Activated CD4-positive, alpha-beta T cell treated with anti-CD3 and anti-CD28 coated beads, Interleukin-2, Interleukin-4, amounts not matched to agents 100 ng/mL and 50 ng/mL, durations not matched to agents 16 hours and 8 hours (primary cell): ENCODE measurements at regions not wholly inside any gene's neighbourhood (a gene's known extent, or its start where the extent isn't known, plus 50 kb on each side); places are given as distances from the start of the nearest gene placed in this dataset.
"Not testable (repeated sequence)": the region's sequence is repeated elsewhere in the genome, so short reads cannot be mapped to it uniquely, and the experiment has no call there.

Source experiments
- DNase-seq: peaks from one replicate; pipeline ENCODE4 v3.0.0-alpha.2; 2020; ENCODE audit warnings: low spot score

DNA sequence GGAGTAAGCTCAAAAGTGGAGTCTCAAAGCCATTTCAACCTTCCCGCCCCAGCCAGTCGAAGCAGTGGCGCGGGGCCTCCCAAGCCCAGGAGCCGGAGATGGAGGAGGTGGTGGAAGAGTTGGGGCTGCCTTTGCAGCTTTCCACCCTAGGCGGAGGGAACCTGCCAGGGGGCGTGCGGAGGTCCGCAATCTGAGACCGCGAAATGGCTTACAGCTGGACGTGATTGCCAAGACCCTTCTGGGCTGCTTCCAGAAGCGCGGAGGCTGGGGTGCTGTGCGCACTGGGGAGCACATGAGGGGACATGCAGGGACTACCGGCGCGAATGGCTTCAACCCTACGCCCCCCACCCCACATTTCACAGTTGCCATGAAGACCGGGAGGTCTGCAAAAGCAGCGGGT is 86.2 kb downstream of the PRR15 start:
- DNase-seq, result no peak

DNA sequence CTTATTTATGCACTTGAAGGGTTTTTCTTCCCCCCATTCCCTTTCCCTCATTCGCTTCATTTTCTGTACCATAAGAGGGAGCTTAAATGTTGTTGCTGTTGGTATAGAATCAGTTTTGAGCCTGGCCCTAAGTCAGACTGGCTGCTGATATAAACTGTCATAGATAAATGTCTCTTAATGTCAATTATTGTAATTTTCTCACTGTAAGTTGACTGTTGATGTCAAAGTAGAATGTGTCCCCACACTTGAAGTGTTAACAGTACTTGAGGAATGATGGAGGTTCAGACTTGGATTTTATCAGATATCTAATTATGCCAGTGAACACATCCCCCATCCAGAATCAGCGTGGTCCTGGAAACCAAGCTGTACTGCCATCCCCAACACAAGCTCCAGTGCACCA is 87.8 kb downstream of the PRR15 start:
- no peak for DNase-seq

DNA sequence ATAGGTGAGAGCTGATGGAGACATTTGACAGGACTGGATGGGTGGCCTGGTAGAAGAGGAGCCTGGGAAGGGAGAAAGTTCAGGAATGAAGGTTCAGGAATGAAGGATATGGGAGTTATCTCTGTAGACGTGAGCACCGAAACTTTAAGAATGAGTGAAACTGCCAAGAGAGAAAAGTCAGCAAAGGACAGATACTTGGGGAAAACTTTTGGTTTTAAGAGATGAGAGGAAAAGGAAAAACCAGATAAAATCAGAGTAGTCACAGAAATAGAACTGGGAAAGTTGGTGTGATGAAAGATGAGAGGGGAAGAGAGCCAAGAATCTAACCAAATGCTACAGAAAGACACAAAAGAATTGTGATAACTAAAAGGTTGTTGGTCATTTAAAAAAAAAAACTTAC is 88.9 kb downstream of the PRR15 start:
- DNase-seq, result no peak

DNA sequence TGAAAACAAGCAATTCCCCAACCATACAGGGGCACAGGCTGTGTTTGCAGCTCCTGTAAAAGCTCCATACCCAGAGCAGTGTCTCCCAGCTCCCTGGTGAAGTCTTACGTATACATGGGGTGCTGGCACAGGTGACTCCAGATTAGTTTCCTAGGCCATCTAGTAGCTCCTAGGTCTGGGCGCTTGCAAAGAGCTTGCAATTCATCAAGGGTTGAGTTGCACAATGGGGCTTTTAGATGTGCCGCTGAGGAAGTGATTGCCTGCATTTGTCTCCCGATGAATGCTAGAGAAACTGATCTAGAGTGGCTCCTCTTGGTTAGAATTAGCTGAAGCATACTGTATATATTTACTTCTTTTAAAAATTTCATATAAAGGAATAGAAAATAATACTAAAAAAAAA is 90.7 kb downstream of the PRR15 start:
- DNase-seq, result not testable (repeated sequence)

DNA sequence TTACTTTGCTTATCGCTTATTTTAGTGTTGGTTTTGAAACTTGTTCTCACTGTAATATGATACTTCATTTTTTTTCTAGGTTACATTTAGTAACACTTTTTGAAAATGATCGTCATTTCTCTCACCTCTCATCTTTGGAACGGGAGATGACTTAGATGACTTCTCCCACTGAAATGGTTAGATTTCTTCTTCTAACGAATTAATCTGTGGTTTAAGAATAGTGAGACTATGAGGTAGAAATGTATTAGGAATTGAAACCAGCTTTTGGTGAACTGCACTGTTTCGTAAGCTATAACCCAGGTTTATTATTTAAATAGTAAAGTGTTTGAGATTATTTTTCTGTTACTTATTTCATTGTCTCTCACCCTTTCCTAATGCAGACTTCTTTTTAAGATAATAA is 93.7 kb downstream of the PRR15 start:
- DNase-seq, result no peak

DNA sequence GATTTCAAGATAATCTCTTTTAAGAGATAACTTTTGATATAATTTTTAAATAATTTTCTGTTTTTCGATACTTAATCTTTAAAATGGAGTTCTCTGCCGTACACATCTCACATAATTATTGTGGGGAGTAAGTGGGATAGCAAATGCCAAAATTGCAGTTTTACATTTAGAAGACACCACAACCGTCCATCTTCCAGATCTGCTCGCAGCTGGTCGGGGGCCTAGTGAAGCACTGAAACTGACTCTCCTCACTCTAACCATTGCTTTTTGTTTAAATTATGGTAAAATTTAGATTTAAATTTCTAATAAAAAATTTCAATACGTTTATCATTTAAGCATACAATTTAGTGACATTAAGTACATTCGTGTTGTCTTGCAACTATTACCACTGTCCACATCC is 94.2 kb downstream of the PRR15 start:
- DNase-seq, result no peak

DNA sequence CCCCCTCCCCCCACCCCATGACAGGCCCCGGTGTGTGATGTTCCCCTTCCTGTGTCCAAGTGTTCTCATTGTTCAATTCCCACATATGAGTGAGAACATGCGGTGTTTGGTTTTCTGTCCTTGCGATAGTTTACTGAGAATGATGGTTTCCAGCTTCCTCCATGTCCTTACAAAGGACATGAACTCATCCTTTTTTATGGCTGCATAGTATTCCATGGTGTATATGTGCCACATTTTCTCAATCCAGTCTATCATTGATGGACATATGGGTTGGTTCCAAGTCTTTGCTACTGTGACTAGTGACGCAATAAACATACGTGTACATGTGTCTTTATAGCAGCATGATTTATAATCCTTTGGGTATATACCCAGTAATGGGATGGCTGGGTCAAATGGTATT is 95.6 kb downstream of the PRR15 start:
- not testable (repeated sequence) for DNase-seq

DNA sequence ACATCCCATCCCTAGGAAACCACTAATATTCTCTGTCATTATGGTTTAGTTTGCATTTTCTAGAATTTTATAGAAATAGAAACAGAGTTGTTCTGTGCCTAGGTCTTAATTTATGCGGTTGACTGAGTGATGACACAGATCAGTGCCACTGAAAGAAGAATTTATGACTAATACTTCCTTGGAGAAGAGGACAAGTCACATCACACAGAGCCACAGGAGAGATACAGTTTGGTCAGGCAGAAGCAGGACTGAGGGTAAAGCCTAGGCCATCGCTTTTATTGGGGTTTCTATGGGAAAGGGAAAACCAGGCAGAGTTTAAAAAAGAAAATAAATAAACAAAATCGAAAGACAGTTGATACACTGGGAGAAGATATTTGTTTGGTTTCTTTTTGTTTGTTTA is 99.3 kb downstream of the PRR15 start:
- not testable (repeated sequence) for DNase-seq

DNA sequence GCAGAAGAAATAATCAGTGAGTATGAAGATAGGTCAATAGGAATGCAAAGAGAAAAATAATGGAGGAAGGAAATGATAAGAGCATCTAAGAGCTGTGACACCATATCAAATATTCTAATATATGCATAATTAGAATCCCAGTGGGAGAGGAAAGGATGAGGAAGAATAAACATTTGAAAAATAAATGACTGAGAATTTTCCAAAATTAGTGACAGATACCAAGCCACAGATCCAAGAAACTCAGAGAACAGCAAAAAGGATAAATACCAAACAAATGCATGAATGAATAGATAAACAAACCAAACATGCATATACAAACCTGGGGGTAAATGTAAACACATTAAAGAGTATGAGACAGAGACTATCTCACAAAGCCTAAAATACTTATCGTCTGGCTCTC is 101.4 kb downstream of the PRR15 start:
- DNase-seq, result not testable (repeated sequence)

DNA sequence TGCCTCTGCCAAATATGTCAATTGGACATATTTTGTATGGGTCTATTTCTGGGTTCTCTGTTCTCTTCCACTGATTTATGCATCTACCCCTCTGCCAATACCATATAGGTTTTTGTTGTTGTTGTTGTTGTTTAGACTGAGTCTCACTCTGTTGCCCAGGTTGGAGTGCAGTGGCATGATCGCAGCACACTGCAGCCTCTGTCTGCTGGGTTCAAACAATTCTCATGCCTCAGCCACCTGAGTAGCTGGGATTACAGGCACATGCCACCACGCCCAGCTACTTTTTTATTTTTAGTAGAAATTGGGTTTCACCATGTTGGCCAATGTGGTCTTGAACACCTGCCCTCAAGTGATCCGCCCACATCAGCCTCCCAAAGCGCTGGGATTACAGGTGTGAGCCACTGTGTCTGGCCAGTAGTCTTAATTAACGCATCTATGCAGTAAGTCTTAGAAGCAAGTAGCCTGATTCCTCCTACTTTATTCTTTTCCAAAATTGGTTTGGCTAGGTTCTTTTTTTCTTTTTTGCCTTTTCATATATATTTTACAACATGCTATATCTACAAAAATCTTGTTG is 103.5 kb downstream of the PRR15 start:
- DNase-seq, result not testable (repeated sequence)

- not testable (repeated sequence) for DNase-seq
Measured at GRCh38 chr7:29671286-29671685, 107.7 kb downstream of the PRR15 start.

- DNase-seq, result not testable (repeated sequence)
Measured at GRCh38 chr7:29673635-29674034, 110.0 kb downstream of the PRR15 start.

- not testable (repeated sequence) for DNase-seq
Measured at GRCh38 chr7:29674626-29675025, 111.0 kb downstream of the PRR15 start.

GRCh38 chr7:29677254-29677653 is 113.6 kb downstream of the PRR15 start:
- not testable (repeated sequence) for DNase-seq

GRCh38 chr7:29679963-29680362 is 116.3 kb downstream of the PRR15 start:
- DNase-seq, result not testable (repeated sequence)

DNA sequence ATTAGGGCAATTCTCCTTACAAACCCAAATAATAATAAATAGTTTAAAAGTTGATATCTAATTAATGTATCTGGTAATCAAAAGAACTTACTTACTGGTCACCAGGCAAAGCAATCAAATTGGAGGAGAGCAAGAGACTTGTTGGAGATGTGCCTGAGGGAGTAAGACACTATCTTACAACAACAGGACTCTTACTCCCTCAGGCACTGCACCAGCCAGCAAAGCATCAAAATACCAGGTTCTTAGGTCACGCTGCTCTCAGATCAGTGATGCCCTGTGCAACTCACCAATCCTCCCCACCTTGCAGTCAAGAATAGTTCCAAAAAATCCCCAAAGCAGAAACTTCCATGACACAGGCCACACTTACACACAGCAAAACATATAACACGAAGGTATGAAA is 117.0 kb downstream of the PRR15 start:
- not testable (repeated sequence) for DNase-seq

DNA sequence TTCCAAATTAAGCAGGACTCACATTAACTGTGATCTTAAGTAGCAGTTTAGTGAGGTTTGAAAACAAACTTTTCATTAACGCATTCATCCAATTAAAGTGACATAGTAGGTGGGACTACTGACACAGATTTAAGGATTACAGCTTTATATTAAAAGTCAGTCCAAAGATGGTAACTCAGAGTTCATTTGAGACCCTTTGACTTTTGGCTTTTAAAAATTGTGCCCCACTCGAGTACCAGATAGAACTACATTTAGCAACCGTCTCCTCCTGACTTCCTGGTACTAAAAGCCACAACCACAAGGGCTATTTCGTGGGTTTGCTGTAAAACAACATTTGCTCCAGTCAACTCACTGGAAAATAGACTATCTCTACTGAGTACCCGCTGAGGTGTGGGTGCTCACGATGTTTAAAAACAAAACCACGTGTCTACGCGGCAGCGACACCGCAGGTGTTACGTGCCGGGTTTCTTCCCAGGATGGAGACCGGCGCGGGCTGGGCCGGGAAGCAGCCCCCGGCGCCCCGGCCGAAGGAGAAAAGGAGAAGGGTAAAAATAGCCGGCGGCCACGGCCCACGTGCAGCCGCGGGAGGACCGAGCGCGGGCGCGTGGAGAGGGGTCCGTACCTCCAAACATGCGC is 120.6 kb downstream of the PRR15 start:
- not testable (repeated sequence) for DNase-seq

GRCh38 chr7:29684787-29685650 is 121.3 kb upstream of the WIPF3 start:
- peak; percentile 27 for DNase-seq

GRCh38 chr7:29685651-29686271 is 120.5 kb upstream of the WIPF3 start:
- DNase-seq, result not testable (repeated sequence)

- not testable (repeated sequence) for DNase-seq
Measured at GRCh38 chr7:29690510-29690909, 115.8 kb upstream of the WIPF3 start.

- DNase-seq, result not testable (repeated sequence)
Measured at GRCh38 chr7:29696402-29696801, 109.9 kb upstream of the WIPF3 start.

DNA sequence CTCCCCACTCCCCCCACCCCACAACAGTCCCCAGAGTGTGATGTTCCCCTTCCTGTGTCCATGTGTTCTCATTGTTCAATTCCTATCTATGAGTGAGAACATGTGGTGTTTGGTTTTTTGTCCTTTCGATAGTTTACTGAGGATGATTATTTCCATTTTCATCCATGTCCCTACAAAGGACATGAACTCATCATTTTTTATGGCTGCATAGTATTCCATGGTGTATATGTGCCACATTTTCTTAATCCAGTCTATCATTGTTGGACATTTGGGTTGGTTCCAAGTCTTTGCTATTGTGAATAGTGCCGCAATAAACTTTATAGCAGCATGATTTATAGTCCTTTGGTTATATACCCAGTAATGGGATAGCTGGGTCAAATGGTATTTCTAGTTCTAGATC is 106.6 kb upstream of the WIPF3 start:
- not testable (repeated sequence) for DNase-seq

DNA sequence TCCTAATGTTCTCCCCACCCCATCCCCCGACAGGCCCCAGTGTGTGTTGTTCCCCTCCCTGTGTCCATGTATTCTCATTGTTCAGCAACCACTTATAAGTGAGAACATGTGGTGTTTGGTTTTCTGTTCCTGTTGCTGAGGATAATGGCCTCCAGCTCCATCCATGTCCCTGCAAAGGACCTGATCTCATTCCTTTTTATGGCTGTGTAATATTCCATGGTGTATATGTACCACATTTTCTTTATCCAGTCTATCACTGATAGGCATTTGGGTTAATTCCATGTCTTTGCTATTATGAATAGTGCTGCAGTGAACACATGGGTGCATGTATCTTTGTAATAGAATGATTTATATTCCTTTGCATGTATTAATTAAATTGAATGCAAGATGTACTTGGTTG is 104.8 kb upstream of the WIPF3 start:
- not testable (repeated sequence) for DNase-seq
